ENCODE measurements at regions not wholly inside any gene's neighbourhood (a gene's known extent, or its start where the extent isn't known, plus 50 kb on each side); places are given as distances from the start of the nearest gene placed in this dataset.

DNA sequence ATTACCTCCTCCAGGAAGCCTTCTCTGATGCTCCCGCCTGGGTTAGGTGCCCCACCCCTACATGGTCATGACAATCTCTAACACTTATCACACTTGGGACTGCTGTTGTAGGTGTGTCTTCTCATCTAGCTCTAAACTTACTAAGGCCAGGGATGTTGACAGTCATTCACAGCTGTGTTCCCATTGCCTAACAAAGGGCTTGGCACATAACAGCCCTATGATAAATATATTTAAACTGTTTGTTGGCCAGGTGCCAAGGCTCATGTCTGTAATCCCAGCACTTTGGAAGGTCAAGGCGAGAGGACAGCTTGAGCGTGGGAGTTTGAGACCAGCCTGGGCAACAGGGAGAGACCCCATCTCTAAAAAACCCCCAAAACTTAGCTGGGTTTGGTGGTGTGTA is 98.8 kb upstream of the RGS6 start:
- no peak for DNase-seq

DNA sequence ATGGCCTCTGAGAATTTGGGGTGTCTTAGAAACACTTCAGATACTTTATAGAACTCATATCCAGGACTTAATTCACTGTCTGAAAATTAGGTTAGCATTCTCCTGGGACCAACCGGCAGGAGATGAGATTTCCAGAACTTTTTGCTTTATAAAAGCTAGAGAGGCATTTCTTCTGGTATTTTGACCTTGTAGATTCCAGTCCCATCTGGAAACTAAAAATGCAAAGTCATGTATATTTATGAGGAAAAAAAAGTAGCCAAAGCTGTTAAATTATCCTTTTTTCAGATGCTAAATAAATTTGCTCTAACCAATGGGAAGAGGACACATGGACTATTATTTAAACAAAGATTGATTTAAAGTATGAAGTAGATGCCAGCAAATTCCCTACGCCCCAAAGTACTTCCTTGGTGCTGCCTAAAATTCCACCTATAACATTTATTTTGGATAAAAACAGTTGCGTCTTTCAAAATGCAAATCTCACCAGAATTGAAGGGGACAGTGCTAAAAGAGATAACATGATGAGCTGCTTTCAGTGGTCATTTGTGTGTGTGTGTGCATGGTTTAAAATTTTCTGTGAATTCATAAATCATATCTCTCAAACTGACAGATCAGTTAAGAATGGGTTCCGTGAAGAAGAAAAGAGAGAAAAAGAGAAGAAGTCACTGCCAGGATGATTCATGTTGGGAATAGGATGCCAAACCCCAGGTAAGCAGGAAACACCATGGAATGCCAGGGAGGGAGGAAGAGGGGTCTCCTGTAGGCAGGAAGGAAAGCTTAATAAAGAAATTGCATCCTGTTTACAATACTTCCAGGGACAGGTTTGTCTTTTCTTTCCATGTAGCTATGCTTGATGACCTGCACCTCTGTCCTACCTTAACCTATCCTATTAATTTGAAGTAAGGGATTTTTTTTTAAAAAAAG is 97.7 kb upstream of the RGS6 start:
- no peak for DNase-seq

DNA sequence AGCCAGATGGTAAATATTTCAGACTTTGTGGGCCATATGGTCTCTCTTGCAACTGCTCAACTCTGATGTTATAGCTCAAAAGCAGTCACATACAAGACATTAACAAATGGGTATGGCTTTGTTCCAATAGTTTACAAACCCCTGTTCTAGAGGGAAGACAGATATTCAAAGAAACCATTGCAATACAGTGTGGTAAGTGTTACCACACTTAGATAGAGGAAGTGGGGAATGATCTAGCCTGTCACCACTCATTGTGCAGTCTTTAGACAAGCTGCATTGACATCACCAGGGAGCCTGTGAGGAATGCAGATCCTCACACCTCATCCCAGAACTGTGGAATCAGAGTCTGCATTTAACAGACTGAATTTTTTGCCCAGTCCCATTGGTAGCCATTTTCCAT is 80.0 kb upstream of the RGS6 start:
- DNase-seq: no peak

DNA sequence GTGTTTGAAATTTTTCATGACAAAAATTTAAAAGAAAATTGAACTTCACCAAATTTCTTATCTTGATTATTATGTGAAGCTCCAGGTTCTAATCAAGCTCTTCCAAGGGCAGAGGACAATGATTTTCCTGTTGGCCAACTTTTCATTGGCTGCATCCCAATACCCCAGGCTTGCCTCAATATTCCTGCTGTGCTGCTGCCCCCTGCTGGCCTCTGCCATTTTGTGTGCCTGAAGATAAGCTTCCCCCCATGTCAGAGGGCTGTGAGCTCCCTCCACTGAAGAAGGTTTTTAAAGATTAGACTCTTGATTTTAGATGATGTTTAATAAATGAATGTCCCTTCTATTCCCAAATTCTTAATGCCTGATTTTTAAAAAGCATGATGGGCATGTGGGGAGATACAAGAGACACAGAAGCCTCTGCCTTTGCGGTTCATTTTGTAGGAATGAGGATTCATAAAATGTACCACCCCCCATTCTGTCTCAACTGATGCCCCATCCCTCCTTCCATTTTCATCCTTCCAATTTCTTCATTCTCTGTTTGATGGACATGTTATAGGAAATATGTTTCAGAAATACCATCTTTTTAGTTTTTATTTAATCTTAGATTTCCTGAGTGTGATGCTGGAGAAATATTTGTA is 76.7 kb upstream of the RGS6 start:
- no peak for DNase-seq

DNA sequence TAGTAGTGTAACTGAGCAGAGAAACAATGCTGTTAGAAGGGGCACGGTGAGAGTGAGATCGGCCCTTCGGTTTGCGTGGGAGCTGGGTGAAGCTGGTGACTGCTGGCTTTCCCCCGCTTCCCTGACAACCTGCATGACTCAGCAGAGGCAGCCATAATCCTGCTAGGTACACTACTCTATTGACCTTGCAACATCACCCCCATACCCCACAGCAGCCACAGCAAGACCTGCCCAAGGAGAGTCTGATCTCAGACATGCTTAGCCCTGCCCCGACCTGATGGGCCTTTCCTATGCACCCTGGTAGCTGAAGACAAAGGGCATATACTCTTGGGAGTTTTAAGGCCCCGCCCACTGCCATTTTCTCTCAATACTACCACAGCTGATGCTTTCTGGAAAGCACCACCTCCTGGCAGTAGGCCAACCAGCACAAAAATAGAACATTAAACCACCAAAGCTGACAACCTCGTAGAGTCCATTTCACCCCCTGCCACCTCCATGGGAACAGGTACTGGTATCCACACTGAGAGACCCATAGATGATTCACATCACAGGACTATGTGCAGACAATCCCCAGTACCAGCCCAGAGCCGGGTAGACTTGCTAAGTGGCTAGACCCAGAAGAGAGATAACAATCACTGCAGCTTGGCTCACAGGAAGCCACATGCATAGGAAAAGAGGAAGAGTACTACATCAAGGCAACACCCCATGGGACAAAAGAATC is 75.9 kb upstream of the RGS6 start:
- DNase-seq: no peak

DNA sequence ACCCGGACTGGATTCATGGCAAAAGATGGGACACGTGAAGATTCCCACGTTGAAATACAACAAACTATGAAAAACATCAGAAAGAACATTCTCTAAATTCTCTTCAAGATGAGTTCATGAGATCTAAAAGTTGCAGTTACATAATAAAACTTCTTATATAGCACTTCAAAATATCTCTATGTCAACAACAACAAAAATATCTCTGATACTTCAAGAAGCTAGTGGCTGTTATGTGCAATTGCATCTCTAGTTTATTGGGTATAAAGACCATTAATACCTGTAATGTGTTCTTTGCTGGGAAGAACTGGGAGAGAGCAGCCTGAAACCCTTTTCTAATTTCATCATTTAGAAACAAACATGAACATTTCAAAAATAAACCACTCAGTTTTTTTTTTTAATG is 69.2 kb upstream of the RGS6 start:
- DNase-seq: no peak

DNA sequence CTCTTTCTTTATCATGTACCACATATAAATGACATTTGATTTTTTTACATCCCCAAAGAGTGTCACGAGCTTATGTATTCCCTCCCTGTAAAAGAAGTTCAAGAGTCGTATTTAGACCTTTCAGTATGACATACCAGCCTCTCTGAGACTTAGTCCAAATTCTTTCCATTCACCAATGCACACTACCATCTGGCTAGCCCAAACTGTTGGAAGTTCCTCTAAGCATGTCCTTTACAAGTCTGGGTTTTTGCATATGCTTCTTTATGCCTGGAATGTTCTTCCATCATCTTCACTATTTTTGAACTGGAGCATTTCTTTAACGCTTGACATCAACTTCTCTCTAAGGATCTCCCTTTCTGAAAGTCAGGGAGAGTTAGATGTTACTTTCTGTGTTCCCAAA is 68.5 kb upstream of the RGS6 start:
- no peak for DNase-seq
